ENCODE measurements at regions not wholly inside any gene's neighbourhood (a gene's known extent, or its start where the extent isn't known, plus 50 kb on each side); places are given as distances from the start of the nearest gene placed in this dataset.

- H3K9me3 ChIP-seq (ENCODE audit: low read length) = no peaks in the 10 kb centered on the region; the same call in 1 of the 2 replicates
- H3K27me3 ChIP-seq (ENCODE audit: control insufficient read depth in 1 of 2, insufficient read depth in 2 of 2, low read length in 2 of 2) = no peaks in the 10 kb centered on the region
- FAIRE-seq = no peak
- in situ Hi-C loops (cut with HindIII; ENCODE audit: extremely low pct_ligation_motif_present, low pct_unique_long_range_greater_than_20kb) (no loop called here), intact Hi-C loops (cut with micrococcal nuclease; ENCODE audit: unreplicated experiment) (no loop called here)
- H3K79me2 ChIP-seq (ENCODE audit: insufficient read depth, low read length) = no peaks in the 10 kb centered on the region
- WGBS (ENCODE audit: low lambda C conversion rate) = 0% methylated on average over 2 of the region's 2 CpGs
- no peak overlapping the region for H3K4me3 ChIP-seq (replicated peaks in 1 of 3; ENCODE audit: insufficient read depth in 1 of 3, low read depth in 2 of 3, low read length in 3 of 3)
- BruUV-seq (replicated peaks) = no TSS peak
- ChIA-PET CTCF (ENCODE audit: low intra/inter-chr PET ratio, low total read pairs) (no interaction called here), POLR2A (no interaction called here)
- DNase-seq (ENCODE audit: low spot score) = no peak
- H3K27ac ChIP-seq (ENCODE audit: extremely low read length, insufficient read depth, low read length) = no peak overlapping the region
- H3K36me3 ChIP-seq (replicated peaks in 1 of 2; ENCODE audit: control insufficient read depth in 1 of 2, insufficient read depth in 2 of 2, low read length in 2 of 2) = no peaks in the 10 kb centered on the region
- H3K9ac ChIP-seq (ENCODE audit: insufficient read depth, low read depth, low read length) = no peak overlapping the region
- H4K20me1 ChIP-seq (ENCODE audit: insufficient read depth, low read length) = no peaks in the 10 kb centered on the region
- no peaks in the 10 kb centered on the region for H3K4me1 ChIP-seq (ENCODE audit: insufficient read depth, low read length)
- TF ChIP-seq SNRNP70 (IDR thresholded peaks at IDR 0.05; ENCODE audit: low read depth, low read length) (no peak), DBP (CRISPR knock-in tag; IDR thresholded peaks at IDR 0.05; ENCODE audit: not compliant biosample characterization) (no peak), ZNF556 (CRISPR knock-in tag; IDR thresholded peaks at IDR 0.05; ENCODE audit: borderline replicate concordance) (no peak), ZNF547 (CRISPR knock-in tag; IDR thresholded peaks at IDR 0.05) (no peak), KDM1A (CRISPR knock-in tag; IDR thresholded peaks at IDR 0.05) (no peak)
- no peak overlapping the region for H2AFZ ChIP-seq (ENCODE audit: low read length)
- ATAC-seq = no peak
- H3K4me2 ChIP-seq (ENCODE audit: low read depth, low read length) = no peak overlapping the region
Observed at GRCh38 chr1:81496349-81496748, 304.4 kb upstream of the ADGRL2 start.

- in situ Hi-C loops (cut with HindIII; ENCODE audit: extremely low pct_ligation_motif_present, low pct_unique_long_range_greater_than_20kb) = no loop called here
- intact Hi-C loops (cut with micrococcal nuclease; ENCODE audit: unreplicated experiment) = no loop called here
- TF ChIP-seq ZNF546 (CRISPR knock-in tag; conservative IDR thresholded peaks at IDR 0.05) (no peak), SNRNP70 (IDR thresholded peaks at IDR 0.05; ENCODE audit: low read depth, low read length) (no peak), PTBP1 (IDR thresholded peaks at IDR 0.05; ENCODE audit: low read depth, low read length, poor library complexity, severe bottlenecking) (no peak), GPN1 (CRISPR knock-in tag; IDR thresholded peaks at IDR 0.05; ENCODE audit: borderline replicate concordance) (no peak), CHD2 (IDR thresholded peaks at IDR 0.05; ENCODE audit: low read depth, low read length) (no peak), ZBTB21 (CRISPR knock-in tag; IDR thresholded peaks at IDR 0.05) (no peak), NCOA5 (CRISPR knock-in tag; IDR thresholded peaks at IDR 0.05) (no peak), CBX5 (CRISPR knock-in tag; IDR thresholded peaks at IDR 0.05; ENCODE audit: borderline replicate concordance) (no peak)
- TF ChIP-seq, protein P1, sequence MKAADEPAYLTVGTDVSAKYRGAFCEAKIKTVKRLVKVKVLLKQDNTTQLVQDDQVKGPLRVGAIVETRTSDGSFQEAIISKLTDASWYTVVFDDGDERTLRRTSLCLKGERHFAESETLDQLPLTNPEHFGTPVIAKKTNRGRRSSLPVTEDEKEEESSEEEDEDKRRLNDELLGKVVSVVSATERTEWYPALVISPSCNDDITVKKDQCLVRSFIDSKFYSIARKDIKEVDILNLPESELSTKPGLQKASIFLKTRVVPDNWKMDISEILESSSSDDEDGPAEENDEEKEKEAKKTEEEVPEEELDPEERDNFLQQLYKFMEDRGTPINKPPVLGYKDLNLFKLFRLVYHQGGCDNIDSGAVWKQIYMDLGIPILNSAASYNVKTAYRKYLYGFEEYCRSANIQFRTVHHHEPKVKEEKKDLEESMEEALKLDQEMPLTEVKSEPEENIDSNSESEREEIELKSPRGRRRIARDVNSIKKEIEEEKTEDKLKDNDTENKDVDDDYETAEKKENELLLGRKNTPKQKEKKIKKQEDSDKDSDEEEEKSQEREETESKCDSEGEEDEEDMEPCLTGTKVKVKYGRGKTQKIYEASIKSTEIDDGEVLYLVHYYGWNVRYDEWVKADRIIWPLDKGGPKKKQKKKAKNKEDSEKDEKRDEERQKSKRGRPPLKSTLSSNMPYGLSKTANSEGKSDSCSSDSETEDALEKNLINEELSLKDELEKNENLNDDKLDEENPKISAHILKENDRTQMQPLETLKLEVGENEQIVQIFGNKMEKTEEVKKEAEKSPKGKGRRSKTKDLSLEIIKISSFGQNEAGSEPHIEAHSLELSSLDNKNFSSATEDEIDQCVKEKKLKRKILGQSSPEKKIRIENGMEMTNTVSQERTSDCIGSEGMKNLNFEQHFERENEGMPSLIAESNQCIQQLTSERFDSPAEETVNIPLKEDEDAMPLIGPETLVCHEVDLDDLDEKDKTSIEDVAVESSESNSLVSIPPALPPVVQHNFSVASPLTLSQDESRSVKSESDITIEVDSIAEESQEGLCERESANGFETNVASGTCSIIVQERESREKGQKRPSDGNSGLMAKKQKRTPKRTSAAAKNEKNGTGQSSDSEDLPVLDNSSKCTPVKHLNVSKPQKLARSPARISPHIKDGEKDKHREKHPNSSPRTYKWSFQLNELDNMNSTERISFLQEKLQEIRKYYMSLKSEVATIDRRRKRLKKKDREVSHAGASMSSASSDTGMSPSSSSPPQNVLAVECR (CRISPR knock-in tag; IDR thresholded peaks at IDR 0.05; ENCODE audit: borderline replicate concordance) = no peak
Observed at GRCh38 chr1:81493102-81493869, 307.4 kb upstream of the ADGRL2 start.

More at GRCh38 chr1:81493102-81493869, 307.4 kb upstream of the ADGRL2 start:
- H3K27ac ChIP-seq (ENCODE audit: extremely low read length, insufficient read depth, low read length) = no peak overlapping the region
- BruUV-seq (replicated peaks) = no TSS peak
- no peak overlapping the region for H2AFZ ChIP-seq (ENCODE audit: low read length)
- no peak overlapping the region for H3K4me3 ChIP-seq (replicated peaks in 1 of 3; ENCODE audit: insufficient read depth in 1 of 3, low read depth in 2 of 3, low read length in 3 of 3)
- H3K36me3 ChIP-seq (replicated peaks in 1 of 2; ENCODE audit: control insufficient read depth in 1 of 2, insufficient read depth in 2 of 2, low read length in 2 of 2) = no peaks in the 10 kb centered on the region
- no peak overlapping the region for H3K4me2 ChIP-seq (ENCODE audit: low read depth, low read length)
- H3K9me3 ChIP-seq (ENCODE audit: low read length) = peaks cover 20% of the 10 kb centered on the region
- ATAC-seq (no peak), FAIRE-seq (no peak), DNase-seq (ENCODE audit: low spot score) (no peak)
- H3K4me1 ChIP-seq (ENCODE audit: insufficient read depth, low read length) = no peaks in the 10 kb centered on the region
- H3K9ac ChIP-seq (ENCODE audit: insufficient read depth, low read depth, low read length) = no peak overlapping the region
- H3K79me2 ChIP-seq (ENCODE audit: insufficient read depth, low read length) = no peaks in the 10 kb centered on the region
- no peaks in the 10 kb centered on the region for H3K27me3 ChIP-seq (ENCODE audit: control insufficient read depth in 1 of 2, insufficient read depth in 2 of 2, low read length in 2 of 2)
- CTCF ChIA-PET (ENCODE audit: low intra/inter-chr PET ratio, low total read pairs) = no interaction called here
- WGBS (ENCODE audit: low lambda C conversion rate) = 4% methylated on average over 5 of the region's 5 CpGs
- no peaks in the 10 kb centered on the region for H4K20me1 ChIP-seq (ENCODE audit: insufficient read depth, low read length)
- POLR2A ChIA-PET = no interaction called here

All from HepG2 (cell line).